NCI-H2081 (cell line): ENCODE measurements at regions not wholly inside any gene's neighbourhood (a gene's known extent, or its start where the extent isn't known, plus 50 kb on each side); places are given as distances from the start of the nearest gene placed in this dataset.

Experiments used
- DNase-seq, 2 experiments: peaks; one replicate each; lab custom pipeline; 2025; lab: John Stamatoyannopoulos, UW

- DNase-seq = no peak
Measured at GRCh38 chr14:98234208-98234607, 1037.8 kb downstream of the BCL11B start.

GRCh38 chr14:98236314-98236713, 1035.7 kb downstream of the BCL11B start:
- no peak for DNase-seq

- DNase-seq = no peak
Measured at GRCh38 chr14:98237939-98238338, 1034.1 kb downstream of the BCL11B start.

- no peak for DNase-seq
Measured at GRCh38 chr14:98240376-98240775, 1031.6 kb downstream of the BCL11B start.

- DNase-seq = no peak
Measured at GRCh38 chr14:98242903-98243302, 1029.1 kb downstream of the BCL11B start.

GRCh38 chr14:98243332-98243731, 1028.7 kb downstream of the BCL11B start:
- DNase-seq = no peak

- DNase-seq = no peak
Measured at GRCh38 chr14:98244162-98244948, 1027.6 kb downstream of the BCL11B start.

DNA sequence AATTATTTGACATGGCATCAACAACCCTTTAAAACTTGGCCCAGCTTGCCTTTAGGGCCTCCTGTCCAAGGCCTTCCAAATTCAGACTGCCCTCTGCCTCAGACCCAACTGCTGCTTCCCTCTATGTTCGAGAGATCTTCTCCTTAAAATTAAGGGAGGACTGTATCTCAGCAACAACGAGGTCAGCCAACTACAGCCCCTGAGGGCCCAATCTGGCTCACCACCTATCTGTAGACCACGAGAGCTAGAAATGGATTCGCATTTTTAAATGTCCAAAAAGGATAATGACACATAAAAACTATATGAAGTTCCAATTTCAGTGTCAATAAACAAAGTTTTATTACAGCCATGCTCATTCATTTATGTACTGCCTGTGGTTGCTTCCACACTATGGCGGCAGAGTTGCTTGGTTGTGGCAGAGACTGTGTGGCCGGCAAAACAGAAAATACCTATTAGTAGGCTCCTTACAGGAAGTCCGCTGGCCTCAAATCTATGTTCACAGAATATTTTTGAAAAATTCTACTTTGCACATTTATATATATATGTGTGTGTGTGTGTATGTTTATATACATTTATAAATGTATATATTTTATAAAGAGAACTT, 1026.9 kb downstream of the BCL11B start:
- DNase-seq = no peak

- DNase-seq = no peak
Measured at GRCh38 chr14:98249057-98249456, 1022.9 kb downstream of the BCL11B start.

DNA sequence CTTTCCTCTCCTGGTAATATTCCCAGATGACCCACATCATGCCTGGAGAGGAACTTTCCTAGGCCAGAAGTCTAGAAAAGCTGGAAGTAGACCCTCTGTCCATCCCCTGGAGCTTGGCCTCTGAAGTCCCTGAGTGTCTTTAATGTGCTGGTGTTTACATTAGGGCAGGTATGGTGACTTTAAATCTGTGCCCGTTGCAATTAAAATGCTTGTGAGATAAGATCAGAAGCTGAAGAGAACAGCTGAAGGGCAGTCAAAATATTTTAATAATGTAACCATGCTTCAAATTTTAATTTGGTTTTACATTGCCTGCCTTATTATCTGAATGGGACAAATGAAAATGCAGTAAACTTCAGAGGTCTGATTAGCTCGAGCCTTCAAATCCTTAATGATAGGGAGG, 1022.5 kb downstream of the BCL11B start:
- no peak for DNase-seq

DNA sequence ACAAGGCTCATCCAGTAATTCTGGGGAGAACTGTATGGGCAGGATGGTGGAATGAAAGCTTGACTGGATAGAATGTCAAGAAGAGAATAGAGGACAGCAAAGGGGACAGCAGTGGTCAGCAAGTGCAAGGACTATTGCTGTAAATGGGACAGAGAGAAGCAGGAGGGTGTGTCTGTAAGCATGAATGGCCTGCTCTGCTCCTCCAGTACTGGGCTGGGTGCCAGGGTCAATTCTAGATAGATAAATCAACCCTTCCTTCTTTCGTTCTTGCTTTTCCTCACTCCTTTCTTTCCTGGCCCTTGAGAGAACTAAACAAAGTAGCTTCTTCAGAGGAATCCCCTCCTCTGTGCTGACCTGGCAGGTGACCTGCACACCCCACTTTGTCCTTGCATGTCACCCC, 1019.2 kb downstream of the BCL11B start:
- DNase-seq = no peak

DNA sequence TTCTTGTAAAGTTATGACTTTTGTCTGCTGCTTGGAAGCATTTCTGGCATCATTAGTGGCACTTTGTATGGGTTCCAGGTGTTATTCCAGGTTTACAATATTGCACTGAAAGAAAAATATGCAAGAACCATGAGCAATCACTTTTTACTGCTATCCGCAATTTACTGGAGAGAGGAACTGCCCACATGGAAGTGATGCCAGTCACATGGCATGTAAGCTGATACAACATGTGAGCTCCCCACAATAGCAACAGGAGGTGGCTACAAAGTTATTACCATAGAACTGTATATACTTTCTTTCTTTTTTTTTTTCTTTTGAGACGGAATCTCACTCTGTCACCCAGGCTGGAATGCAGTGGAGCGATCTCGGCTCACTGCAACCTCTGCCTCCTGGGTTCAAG, 1012.1 kb downstream of the BCL11B start:
- no peak for DNase-seq

DNA sequence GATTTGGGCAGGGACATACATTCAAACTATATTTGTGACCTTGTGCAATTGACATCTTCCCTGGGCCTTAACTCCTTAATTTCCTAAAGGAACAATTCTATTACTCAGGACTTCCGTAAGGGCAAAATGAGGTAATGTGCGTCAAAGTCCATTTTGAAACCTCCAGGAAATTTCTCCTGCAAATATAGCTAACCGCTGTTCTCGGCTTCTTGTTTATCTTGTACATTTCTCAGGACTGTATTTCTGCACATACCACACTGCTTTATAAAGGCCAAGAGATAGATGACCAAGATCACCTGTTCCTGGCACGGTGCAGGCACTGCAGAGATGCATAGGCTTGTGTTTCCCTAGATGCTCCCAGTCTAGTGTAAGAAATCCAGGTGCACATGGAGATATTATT, 1009.4 kb downstream of the BCL11B start:
- no peak for DNase-seq

DNA sequence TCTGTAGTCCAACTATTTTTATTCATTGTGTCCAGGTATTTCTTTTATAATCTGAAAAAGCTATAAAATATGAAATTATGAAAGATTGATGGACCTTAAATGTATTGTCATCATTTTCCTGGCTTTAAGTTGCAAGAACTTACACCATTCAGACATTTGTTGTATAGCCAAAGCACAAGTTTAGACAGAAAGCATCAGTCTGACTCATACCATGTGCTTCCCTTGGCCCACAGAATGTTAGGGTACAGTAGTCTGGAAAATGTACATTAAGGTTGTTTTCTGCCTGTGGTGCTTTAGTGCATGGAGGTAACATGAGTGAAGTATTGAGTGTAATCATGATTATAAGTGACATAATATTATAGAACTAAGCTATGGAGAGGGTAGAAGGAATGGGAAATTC, 1002.5 kb downstream of the BCL11B start:
- DNase-seq = no peak

DNA sequence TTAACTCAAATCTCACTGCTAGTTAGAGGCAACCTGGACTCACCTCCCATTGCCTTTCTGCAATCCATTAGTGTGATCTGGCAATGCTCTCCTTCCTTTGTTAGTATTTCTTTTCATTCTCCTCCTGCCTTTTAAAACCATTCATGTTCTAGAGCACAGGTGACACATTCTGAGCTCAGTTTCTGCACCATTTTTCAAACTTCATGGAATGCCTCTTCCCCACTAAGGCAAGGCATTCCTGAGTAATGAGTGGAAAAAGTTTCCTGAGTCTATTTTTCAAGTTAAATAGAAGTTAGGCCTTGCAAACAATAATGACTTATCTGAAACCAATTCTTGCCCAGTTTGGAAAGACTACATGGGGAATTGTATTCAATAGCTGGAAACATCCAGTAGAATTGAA, 1001.8 kb downstream of the BCL11B start:
- DNase-seq = no peak

DNA sequence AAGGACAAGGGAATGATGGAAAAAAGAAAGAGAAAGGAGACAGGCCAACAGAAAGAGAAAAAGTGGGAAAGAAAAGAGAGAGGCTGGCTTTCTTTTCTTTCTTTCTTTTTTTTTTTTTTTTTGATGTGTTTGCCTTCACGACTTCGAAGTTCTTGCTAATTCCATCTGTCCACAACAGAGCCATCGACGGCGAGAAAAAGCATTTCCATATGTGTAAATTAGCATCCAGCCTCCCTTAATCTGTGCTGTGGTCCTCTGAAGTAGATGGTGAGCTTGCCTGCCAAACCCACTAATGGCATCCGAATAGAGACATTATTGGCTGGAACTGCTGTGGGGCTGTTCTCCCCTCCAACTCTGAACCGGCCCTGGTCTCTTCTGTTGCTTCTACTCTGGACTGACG, 997.4 kb downstream of the BCL11B start:
- no peak for DNase-seq

DNA sequence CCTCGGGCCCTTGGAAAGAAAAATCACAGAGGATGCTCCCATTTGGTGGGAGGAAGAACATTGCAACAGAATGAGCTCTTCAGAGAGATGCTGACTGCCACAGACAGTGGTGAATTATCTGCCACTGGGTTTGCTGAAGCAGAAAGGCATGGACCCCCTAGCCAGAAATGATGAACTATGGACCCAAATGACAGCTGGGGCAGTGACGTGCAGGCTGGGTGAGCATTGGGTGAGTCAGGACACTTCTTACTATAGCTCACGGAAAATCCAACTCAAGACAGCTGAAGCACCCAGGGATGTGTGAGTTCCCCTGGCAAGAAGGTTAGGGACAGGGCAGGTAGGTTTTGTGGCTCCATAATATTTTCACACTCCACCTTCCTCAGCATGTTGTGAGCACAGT, 993.2 kb downstream of the BCL11B start:
- DNase-seq = no peak

DNA sequence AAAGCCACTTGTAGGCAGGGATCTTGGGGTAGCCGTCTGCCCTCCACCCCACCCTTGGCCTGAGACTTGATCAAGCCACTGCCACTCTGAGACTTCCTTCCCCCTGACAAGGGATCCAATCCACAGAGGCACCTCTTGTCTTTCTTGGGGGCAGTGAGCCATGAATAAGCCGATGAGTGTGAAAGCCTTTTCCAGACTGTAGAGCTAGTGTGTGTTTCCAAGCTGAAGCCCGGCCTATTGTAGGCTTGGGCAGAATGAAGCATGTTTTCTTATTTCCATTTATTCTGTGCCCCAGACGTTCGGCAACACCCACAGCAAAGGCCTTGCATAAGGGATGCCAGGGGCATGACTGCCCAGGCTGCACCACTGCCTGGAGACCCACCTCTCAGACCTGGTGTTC, 991.6 kb downstream of the BCL11B start:
- DNase-seq = no peak

GRCh38 chr14:98288825-98289224, 983.2 kb downstream of the BCL11B start:
- no peak for DNase-seq

GRCh38 chr14:98290596-98290995, 981.4 kb downstream of the BCL11B start:
- DNase-seq = no peak

- no peak for DNase-seq
Measured at GRCh38 chr14:98292191-98292590, 979.8 kb downstream of the BCL11B start.

DNA sequence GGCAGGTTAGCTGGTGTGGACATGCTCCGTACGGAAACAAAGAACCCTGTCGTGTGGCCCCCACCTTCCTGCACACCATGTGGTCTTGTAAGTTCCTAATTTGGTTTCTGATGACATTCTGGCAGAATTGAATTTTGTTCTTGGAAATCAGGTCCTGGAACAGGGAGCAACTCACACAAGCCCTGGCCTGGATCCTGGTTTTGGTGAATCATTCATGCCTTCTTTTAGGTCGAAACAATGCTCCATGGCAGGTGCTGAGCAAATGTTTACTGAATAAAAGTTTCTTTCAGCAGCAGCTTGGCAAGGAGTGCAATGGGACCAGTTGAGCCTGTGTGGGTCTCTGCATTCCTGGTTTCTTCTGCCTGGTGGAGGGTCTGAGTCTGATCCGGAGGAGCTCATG, 978.4 kb downstream of the BCL11B start:
- DNase-seq = no peak

DNA sequence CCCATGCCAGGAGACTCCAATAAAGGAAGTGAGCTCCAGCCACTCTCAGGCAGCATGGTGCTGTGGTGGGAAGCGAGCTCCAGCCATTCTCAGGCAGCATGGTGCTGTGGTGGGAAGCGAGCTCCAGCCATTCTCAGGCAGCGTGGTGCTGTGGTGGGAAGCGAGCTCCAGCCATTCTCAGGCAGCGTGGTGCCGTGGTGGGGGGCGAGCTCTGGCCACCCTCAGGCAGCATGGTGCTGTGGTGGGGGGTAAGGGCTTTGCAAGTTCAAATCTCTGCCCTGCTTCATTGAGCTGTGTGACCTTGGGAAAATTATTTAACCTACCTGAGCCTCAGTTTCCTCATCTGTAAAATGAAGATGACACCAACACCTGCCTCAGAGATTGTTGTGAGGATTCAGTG, 975.1 kb downstream of the BCL11B start:
- DNase-seq = no peak

DNA sequence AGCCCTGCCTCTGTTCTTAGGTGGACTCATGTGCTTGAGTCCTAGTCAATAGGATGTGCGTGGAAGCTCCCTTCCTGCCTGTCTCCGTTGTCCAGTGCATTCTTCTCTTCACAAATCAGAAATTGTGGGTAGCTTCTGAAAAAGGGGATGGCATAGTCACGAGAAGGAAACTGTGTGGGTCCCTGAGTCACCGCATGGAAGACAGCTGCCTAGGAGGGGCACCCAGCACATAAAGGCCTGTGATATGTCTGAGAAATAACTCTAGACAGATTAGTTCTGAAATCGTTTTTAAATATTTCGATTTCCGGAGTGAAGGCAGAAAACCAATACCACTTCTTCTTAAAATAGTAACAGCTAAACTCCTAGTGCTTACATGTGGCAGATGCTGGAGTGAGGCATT, 974.4 kb downstream of the BCL11B start:
- no peak for DNase-seq
